HAP-1 (cell line): ENCODE measurements at regions not wholly inside any gene's neighbourhood (a gene's known extent, or its start where the extent isn't known, plus 50 kb on each side); places are given as distances from the start of the nearest gene placed in this dataset.
"Not testable (repeated sequence)": the region's sequence is repeated elsewhere in the genome, so short reads cannot be mapped to it uniquely, and the experiment has no call there.

Experiments
- DNase-seq, 2 experiments: peaks; one replicate each; pipeline ENCODE4 v3.0.0-alpha.2; 2016 to 2020; ENCODE audit warnings: low spot score in 2 of 2
- H3K27me3 ChIP-seq: fragments of 250-450 bp; sonication (Bioruptor Pico); 2 replicates; pipeline ENCODE4 v1.5.1; 2020; ENCODE audit warnings: low read depth, mild to moderate bottlenecking, moderate library complexity
- H3K36me3 ChIP-seq: fragments of 250-450 bp; sonication (Bioruptor Pico); replicated peaks from 2 replicates; pipeline ENCODE4 v1.5.1; 2020; ENCODE audit warnings: mild to moderate bottlenecking
- H3K4me1 ChIP-seq: fragments of 250-450 bp; sonication (Bioruptor Pico); 2 replicates; pipeline ENCODE4 v1.5.1; 2020; ENCODE audit warnings: mild to moderate bottlenecking
- H3K4me3 ChIP-seq: fragments of 250-450 bp; sonication (Bioruptor Pico); 2 replicates; pipeline ENCODE4 v1.5.1; 2020; ENCODE audit warnings: mild to moderate bottlenecking, moderate library complexity
- H3K9me3 ChIP-seq: fragments of 250-450 bp; sonication (Bioruptor Pico); 2 replicates; pipeline ENCODE4 v1.5.1; 2020; ENCODE audit warnings: mild to moderate bottlenecking, moderate library complexity
- in situ Hi-C: fragments of 300-500 bp; cut with MboI; formaldehyde crosslinking; loops from 3 replicates; pipeline ENCODE4 v1.14.3; 2020; ENCODE audit warnings: low sequenced_read_pairs, inconsistent platforms, mixed read lengths

- in situ Hi-C loops: no loop called here
- no peaks in the 10 kb centered on the region for H3K9me3 ChIP-seq
- DNase-seq: no peak
- H3K27me3 ChIP-seq: no peaks in the 10 kb centered on the region
- H3K4me1 ChIP-seq: peaks cover 5% of the 10 kb centered on the region
- no peaks in the 10 kb centered on the region for H3K36me3 ChIP-seq
- no peak overlapping the region for H3K4me3 ChIP-seq
Observed at GRCh38 chr6:112936504-112936903, 589.4 kb downstream of the RFPL4B start.

- H3K4me3 ChIP-seq, H3K27me3 ChIP-seq, in situ Hi-C loops, H3K36me3 ChIP-seq, H3K4me1 ChIP-seq, H3K9me3 ChIP-seq, DNase-seq: not testable (repeated sequence)
Observed at GRCh38 chr6:112937690-112938089, 590.6 kb downstream of the RFPL4B start.

- in situ Hi-C loops: no loop called here
- no peaks in the 10 kb centered on the region for H3K9me3 ChIP-seq
- H3K4me3 ChIP-seq: no peak overlapping the region
- DNase-seq: no peak
- H3K36me3 ChIP-seq: no peaks in the 10 kb centered on the region
- no peaks in the 10 kb centered on the region for H3K27me3 ChIP-seq
- H3K4me1 ChIP-seq: peaks cover 9% of the 10 kb centered on the region
Observed at GRCh38 chr6:112938650-112939049, 591.5 kb downstream of the RFPL4B start.

GRCh38 chr6:112939563-112939962 is 592.4 kb downstream of the RFPL4B start:
- H3K27me3 ChIP-seq: no peaks in the 10 kb centered on the region
- peaks cover 9% of the 10 kb centered on the region for H3K4me1 ChIP-seq
- in situ Hi-C loops: no loop called here
- no peaks in the 10 kb centered on the region for H3K36me3 ChIP-seq
- no peak overlapping the region for H3K4me3 ChIP-seq
- no peaks in the 10 kb centered on the region for H3K9me3 ChIP-seq
- no peak for DNase-seq

- no peak overlapping the region for H3K4me3 ChIP-seq
- H3K36me3 ChIP-seq: no peaks in the 10 kb centered on the region
- no peaks in the 10 kb centered on the region for H3K9me3 ChIP-seq
- peaks cover 9% of the 10 kb centered on the region for H3K4me1 ChIP-seq
- no peaks in the 10 kb centered on the region for H3K27me3 ChIP-seq
- DNase-seq: no peak
- in situ Hi-C loops: no loop called here
Observed at GRCh38 chr6:112941613-112942012, 594.5 kb downstream of the RFPL4B start.

- no peak for DNase-seq
- no peak overlapping the region for H3K4me3 ChIP-seq
- in situ Hi-C loops: no loop called here
Observed at GRCh38 chr6:112946051-112946450, 598.9 kb downstream of the RFPL4B start.

GRCh38 chr6:112947507-112947906 is 600.4 kb downstream of the RFPL4B start:
- Histone ChIP-seq H3K4me3 (no peak overlapping the region), H3K4me1 (peaks cover 4% of the 10 kb centered on the region; the same call in 1 of the 2 replicates), H3K9me3 (no peaks in the 10 kb centered on the region), H3K36me3 (no peaks in the 10 kb centered on the region), H3K27me3 (no peaks in the 10 kb centered on the region)
- no peak for DNase-seq
- in situ Hi-C loops: no loop called here

More at GRCh38 chr6:112946051-112946450, 598.9 kb downstream of the RFPL4B start:
- Histone ChIP-seq H3K36me3 (no peaks in the 10 kb centered on the region), H3K9me3 (no peaks in the 10 kb centered on the region), H3K4me1 (peaks cover 12% of the 10 kb centered on the region), H3K27me3 (no peaks in the 10 kb centered on the region)

GRCh38 chr6:112951829-112952228 is 604.7 kb downstream of the RFPL4B start:
- no peak for DNase-seq
- H3K4me1 ChIP-seq: peaks cover 8% of the 10 kb centered on the region
- H3K9me3 ChIP-seq: no peaks in the 10 kb centered on the region; the same call in 1 of the 2 replicates
- H3K27me3 ChIP-seq: no peaks in the 10 kb centered on the region
- no peaks in the 10 kb centered on the region for H3K36me3 ChIP-seq
- in situ Hi-C loops: no loop called here
- H3K4me3 ChIP-seq: no peak overlapping the region

- DNase-seq, H3K4me3 ChIP-seq, H3K27me3 ChIP-seq, in situ Hi-C loops, H3K36me3 ChIP-seq, H3K4me1 ChIP-seq, H3K9me3 ChIP-seq: not testable (repeated sequence)
Observed at GRCh38 chr6:112955743-112956142, 608.6 kb downstream of the RFPL4B start.

GRCh38 chr6:112956696-112957535 is 609.8 kb downstream of the RFPL4B start:
- H3K27me3 ChIP-seq: no peaks in the 10 kb centered on the region
- peaks cover 4% of the 10 kb centered on the region for H3K4me1 ChIP-seq
- H3K9me3 ChIP-seq: no peaks in the 10 kb centered on the region; the same call in 1 of the 2 replicates
- H3K4me3 ChIP-seq: no peak overlapping the region
- in situ Hi-C loops: no loop called here
- H3K36me3 ChIP-seq: no peaks in the 10 kb centered on the region
- DNase-seq: no peak

- peaks cover 4% of the 10 kb centered on the region for H3K4me1 ChIP-seq
- DNase-seq: no peak
- in situ Hi-C loops: no loop called here
- no peaks in the 10 kb centered on the region for H3K27me3 ChIP-seq
- H3K4me3 ChIP-seq: no peak overlapping the region
- H3K36me3 ChIP-seq: no peaks in the 10 kb centered on the region
- no peaks in the 10 kb centered on the region; the same call in 1 of the 2 replicates for H3K9me3 ChIP-seq
Observed at GRCh38 chr6:112957536-112957916, 610.4 kb downstream of the RFPL4B start.

- H3K9me3 ChIP-seq, H3K4me1 ChIP-seq, in situ Hi-C loops, H3K36me3 ChIP-seq, H3K4me3 ChIP-seq, H3K27me3 ChIP-seq, DNase-seq: not testable (repeated sequence)
Observed at GRCh38 chr6:112960130-112960529, 613.0 kb downstream of the RFPL4B start.

GRCh38 chr6:112967974-112968373 is 620.8 kb downstream of the RFPL4B start:
- DNase-seq: no peak
- H3K36me3 ChIP-seq: no peaks in the 10 kb centered on the region
- no peak overlapping the region for H3K4me3 ChIP-seq
- peaks cover 2% of the 10 kb centered on the region; the same call in 1 of the 2 replicates for H3K27me3 ChIP-seq
- peaks cover 3% of the 10 kb centered on the region for H3K4me1 ChIP-seq
- no peaks in the 10 kb centered on the region for H3K9me3 ChIP-seq
- in situ Hi-C loops: no loop called here

GRCh38 chr6:112971651-112972050 is 624.5 kb downstream of the RFPL4B start:
- H3K27me3 ChIP-seq: no peaks in the 10 kb centered on the region
- in situ Hi-C loops: no loop called here
- H3K36me3 ChIP-seq: no peaks in the 10 kb centered on the region
- DNase-seq: peak; percentile 35 to 95
- no peaks in the 10 kb centered on the region for H3K9me3 ChIP-seq
- H3K4me3 ChIP-seq: no peak overlapping the region
- peaks cover 3% of the 10 kb centered on the region for H3K4me1 ChIP-seq
